ENCODE measurements at regions not wholly inside any gene's neighbourhood (a gene's known extent, or its start where the extent isn't known, plus 50 kb on each side); places are given as distances from the start of the nearest gene placed in this dataset.
A peak's percentile ranks its signal among the peaks of the same experiment; 100 is the strongest.

DNA sequence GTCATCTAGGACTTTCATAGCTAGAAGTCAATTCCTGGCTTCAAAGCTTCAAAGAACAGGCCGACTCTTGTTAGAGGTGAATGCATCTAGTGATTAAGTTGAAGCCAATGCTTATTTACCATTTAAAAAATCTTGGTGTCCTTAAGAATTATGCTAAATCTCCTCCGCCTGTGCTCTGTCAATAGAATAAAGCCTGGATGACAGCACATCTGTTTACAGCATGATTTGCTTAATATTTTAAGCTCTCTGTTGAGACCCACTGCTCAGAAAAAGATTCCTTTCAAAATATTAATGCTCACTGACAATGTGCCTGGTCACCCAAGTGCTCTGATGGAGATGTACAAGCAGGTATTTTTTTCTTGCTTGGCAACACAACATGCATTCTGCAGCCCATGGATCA, 649.1 kb upstream of the USP24 start:
- no peaks in the 10 kb centered on the region for H3K36me3 ChIP-seq
- TF ChIP-seq EP300 (IDR thresholded peaks at IDR 0.05): no peak
- TF ChIP-seq, protein P1, sequence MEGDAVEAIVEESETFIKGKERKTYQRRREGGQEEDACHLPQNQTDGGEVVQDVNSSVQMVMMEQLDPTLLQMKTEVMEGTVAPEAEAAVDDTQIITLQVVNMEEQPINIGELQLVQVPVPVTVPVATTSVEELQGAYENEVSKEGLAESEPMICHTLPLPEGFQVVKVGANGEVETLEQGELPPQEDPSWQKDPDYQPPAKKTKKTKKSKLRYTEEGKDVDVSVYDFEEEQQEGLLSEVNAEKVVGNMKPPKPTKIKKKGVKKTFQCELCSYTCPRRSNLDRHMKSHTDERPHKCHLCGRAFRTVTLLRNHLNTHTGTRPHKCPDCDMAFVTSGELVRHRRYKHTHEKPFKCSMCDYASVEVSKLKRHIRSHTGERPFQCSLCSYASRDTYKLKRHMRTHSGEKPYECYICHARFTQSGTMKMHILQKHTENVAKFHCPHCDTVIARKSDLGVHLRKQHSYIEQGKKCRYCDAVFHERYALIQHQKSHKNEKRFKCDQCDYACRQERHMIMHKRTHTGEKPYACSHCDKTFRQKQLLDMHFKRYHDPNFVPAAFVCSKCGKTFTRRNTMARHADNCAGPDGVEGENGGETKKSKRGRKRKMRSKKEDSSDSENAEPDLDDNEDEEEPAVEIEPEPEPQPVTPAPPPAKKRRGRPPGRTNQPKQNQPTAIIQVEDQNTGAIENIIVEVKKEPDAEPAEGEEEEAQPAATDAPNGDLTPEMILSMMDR (IDR thresholded peaks at IDR 0.05): no peak
- TF ChIP-seq POLR2A (IDR thresholded peaks at IDR 0.05): no peak
- H3K27me3 ChIP-seq: no peaks in the 10 kb centered on the region
- H3K9me3 ChIP-seq: no peaks in the 10 kb centered on the region
- no peak overlapping the region for H3K4me3 ChIP-seq
- H3K27ac ChIP-seq: no peak overlapping the region
- H3K4me1 ChIP-seq: peaks cover 0 to 5% (median 0%) of the 10 kb centered on the region in 4 donors
- DNase-seq (ENCODE audit: low spot score in 2 of 2): no peak
- 93 to 96% methylated on average over 2 of the region's 2 CpGs for WGBS, 2 donors

DNA sequence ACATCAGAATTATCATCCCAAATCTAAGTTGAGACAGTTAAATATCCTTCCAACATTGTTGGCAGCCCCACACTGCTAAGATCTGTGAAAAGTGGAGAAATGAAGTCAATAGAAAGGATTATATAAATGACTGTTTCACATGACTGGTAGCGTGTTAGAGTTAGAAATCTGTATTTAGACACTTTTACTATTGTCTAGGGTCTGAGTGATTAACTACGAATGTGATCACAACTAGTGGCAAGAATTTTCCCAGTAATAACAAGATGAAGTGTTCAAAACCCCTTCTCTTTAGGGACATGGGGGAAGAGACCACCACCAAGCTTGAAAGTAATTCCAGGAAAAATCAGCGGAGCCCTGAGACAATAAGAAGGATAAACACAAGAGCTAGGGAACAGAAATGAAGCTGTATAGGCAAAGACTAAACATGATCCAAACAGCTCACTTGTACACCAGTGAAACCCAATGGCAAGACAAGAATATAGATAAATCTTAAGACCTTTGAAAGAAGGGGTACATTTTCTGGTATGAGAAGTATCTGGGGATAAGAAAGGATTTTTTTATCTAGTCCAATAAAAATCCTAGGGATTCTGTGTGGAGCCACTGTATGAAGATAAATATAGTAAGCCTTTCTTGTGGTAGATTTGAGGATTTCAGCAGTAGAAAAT, 646.6 kb upstream of the USP24 start:
- H3K9me3 ChIP-seq: no peaks in the 10 kb centered on the region
- no peaks in the 10 kb centered on the region for H3K27me3 ChIP-seq
- 38 to 68% methylated on average over 3 of the region's 3 CpGs for WGBS, 2 donors
- DNase-seq (ENCODE audit: low spot score in 2 of 2): no peak
- H3K36me3 ChIP-seq: no peaks in the 10 kb centered on the region
- H3K4me3 ChIP-seq: no peak overlapping the region
- TF ChIP-seq, protein P1 (IDR thresholded peaks at IDR 0.05): no peak
- TF ChIP-seq POLR2A (IDR thresholded peaks at IDR 0.05): no peak
- TF ChIP-seq EP300 (IDR thresholded peaks at IDR 0.05): no peak
- peak overlapping the region in 1 of 4 donors; percentile 46 for H3K27ac ChIP-seq
- H3K4me1 ChIP-seq: no peaks in the 10 kb centered on the region

DNA sequence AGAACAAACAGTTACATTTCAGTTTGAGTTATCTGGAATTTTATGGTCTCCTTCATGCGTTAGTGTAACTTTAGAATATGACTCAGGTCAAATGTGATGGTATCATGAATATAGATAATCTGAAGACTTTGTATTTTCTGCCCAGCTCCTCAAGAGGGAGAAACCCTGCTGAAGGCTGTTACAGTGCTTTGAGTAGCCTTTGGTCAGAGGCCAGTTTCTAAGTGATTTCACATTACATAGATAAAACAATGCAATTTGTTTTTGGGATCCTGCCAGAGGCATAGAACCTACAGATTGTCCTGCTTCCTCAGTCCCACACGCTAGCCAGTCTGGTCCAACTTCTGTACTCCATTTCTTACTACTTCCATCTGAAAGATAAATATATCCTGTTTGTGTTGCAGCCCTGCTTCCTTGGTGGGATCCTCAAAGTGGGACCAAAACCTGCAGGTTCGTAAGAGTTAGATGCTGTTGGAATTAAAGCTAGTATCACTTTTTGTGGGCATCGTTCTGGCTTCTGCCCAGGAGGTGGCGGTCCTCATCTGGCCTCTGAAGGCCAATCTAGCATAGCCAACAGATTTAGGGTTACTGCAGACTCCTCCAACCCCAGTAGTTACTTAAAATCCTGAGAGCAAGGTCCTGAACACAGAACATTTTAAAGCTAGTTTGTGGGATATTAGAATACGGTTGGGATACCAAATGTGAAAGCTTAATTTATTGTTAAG, 645.8 kb upstream of the USP24 start:
- Histone ChIP-seq H3K36me3 (no peaks in the 10 kb centered on the region), H3K27me3 (no peaks in the 10 kb centered on the region), H3K27ac (no peak overlapping the region), H3K4me3 (no peak overlapping the region), H3K4me1 (no peaks in the 10 kb centered on the region), H3K9me3 (no peaks in the 10 kb centered on the region)
- TF ChIP-seq EP300 (IDR thresholded peaks at IDR 0.05): no peak
- TF ChIP-seq POLR2A (IDR thresholded peaks at IDR 0.05): no peak
- TF ChIP-seq, protein P1 (IDR thresholded peaks at IDR 0.05): no peak
- no peak for DNase-seq (ENCODE audit: low spot score in 2 of 2)
- WGBS, 2 donors: 62 to 83% methylated on average over 6 of the region's 6 CpGs

DNA sequence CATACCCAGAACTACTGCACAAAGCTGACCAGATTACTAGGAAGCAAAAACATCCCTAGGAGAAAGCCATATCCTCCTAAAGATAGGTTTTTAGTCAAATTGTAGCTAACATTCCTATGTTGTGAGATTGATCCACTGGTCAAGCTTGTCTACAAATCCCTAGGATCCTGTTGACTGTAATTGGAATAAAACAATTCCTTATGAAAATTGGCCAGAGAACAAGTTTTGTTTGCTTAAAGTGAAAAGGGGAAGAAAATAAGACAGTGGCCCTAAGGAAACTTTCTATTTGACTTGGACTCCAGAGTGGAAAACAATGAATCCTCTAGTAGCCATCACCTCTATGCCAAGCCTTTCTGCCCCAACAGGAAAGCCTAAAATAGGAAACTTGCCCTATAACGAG, 645.2 kb upstream of the USP24 start:
- Histone ChIP-seq H3K4me3 (no peak overlapping the region), H3K9me3 (no peaks in the 10 kb centered on the region), H3K4me1 (no peaks in the 10 kb centered on the region), H3K27me3 (no peaks in the 10 kb centered on the region), H3K27ac (no peak overlapping the region), H3K36me3 (no peaks in the 10 kb centered on the region)
- DNase-seq (ENCODE audit: low spot score in 2 of 2): no peak
- 43 to 44% methylated on average over 1 of the region's 1 CpG for WGBS, 2 donors
- no peak for TF ChIP-seq EP300 (IDR thresholded peaks at IDR 0.05)
- TF ChIP-seq, protein P1 (IDR thresholded peaks at IDR 0.05): no peak
- no peak for TF ChIP-seq POLR2A (IDR thresholded peaks at IDR 0.05)

DNA sequence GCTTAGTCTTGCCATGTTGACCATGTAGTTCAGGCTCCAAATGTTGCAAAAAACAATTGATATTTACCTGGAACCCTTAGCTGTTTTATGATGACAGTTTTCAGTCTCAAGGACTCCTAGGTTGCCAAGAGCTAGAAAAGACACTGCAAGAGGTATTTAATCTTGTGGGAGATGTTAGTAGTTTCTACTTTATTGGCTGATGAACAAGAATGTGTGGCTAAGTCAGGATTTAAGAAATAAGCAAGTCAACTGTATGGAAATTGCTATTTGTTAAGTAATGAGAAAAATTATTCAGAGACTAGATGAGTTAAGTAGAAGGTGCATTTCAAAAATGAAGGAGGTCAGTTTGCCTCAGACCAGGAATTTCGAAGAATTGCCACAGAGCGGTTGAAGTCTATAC, 639.7 kb upstream of the USP24 start:
- DNase-seq (ENCODE audit: low spot score in 2 of 2): no peak
- Histone ChIP-seq H3K4me1 (no peaks in the 10 kb centered on the region), H3K9me3 (no peaks in the 10 kb centered on the region), H3K36me3 (no peaks in the 10 kb centered on the region), H3K4me3 (no peak overlapping the region), H3K27me3 (no peaks in the 10 kb centered on the region), H3K27ac (no peak overlapping the region)
- 62 to 91% methylated on average over 2 of the region's 2 CpGs for WGBS, 2 donors
- TF ChIP-seq, protein P1 (IDR thresholded peaks at IDR 0.05): no peak
- TF ChIP-seq POLR2A (IDR thresholded peaks at IDR 0.05) (no peak), EP300 (IDR thresholded peaks at IDR 0.05) (no peak)

Data from tibial nerve (tissue), 4 donors.